HG03442 (cell line): ENCODE measurements at regions not wholly inside any gene's neighbourhood (a gene's known extent, or its start where the extent isn't known, plus 50 kb on each side); places are given as distances from the start of the nearest gene placed in this dataset.

Experiments used
- ATAC-seq: cut with Tn5 transposase; IDR thresholded peaks from one replicate; pipeline ENCODE4 v1.9.1; 2021; ENCODE audit warnings: mild to moderate bottlenecking, moderate library complexity; ENCODE audit not compliant: unreplicated experiment

- no peak for ATAC-seq
Measured at GRCh38 chr11:133697603-133698180, 147.6 kb downstream of the SPATA19 start.

- ATAC-seq, result no peak
Measured at GRCh38 chr11:133697161-133697560, 148.2 kb downstream of the SPATA19 start.

GRCh38 chr11:133695387-133695786 is 149.9 kb downstream of the SPATA19 start:
- no peak for ATAC-seq

GRCh38 chr11:133694701-133695100 is 150.6 kb downstream of the SPATA19 start:
- ATAC-seq, result no peak

- ATAC-seq, result no peak
Measured at GRCh38 chr11:133693110-133693509, 152.2 kb downstream of the SPATA19 start.

- no peak for ATAC-seq
Measured at GRCh38 chr11:133692126-133692934, 153.0 kb downstream of the SPATA19 start.

- ATAC-seq, result no peak
Measured at GRCh38 chr11:133687781-133688180, 155.5 kb upstream of the OPCML start.

- no peak for ATAC-seq
Measured at GRCh38 chr11:133681901-133682300, 149.6 kb upstream of the OPCML start.

GRCh38 chr11:133679896-133680295 is 147.6 kb upstream of the OPCML start:
- ATAC-seq, result no peak

- no peak for ATAC-seq
Measured at GRCh38 chr11:133678191-133678590, 145.9 kb upstream of the OPCML start.

- ATAC-seq, result no peak
Measured at GRCh38 chr11:133677387-133677786, 145.1 kb upstream of the OPCML start.

- ATAC-seq, result no peak
Measured at GRCh38 chr11:133676265-133676664, 144.0 kb upstream of the OPCML start.

GRCh38 chr11:133669371-133670053 is 137.2 kb upstream of the OPCML start:
- no peak for ATAC-seq

GRCh38 chr11:133663135-133663985 is 131.1 kb upstream of the OPCML start:
- ATAC-seq, result no peak

- ATAC-seq, result no peak
Measured at GRCh38 chr11:133661846-133662245, 129.5 kb upstream of the OPCML start.

- ATAC-seq, result no peak
Measured at GRCh38 chr11:133660202-133660568, 127.9 kb upstream of the OPCML start.

GRCh38 chr11:133659538-133660201 is 127.4 kb upstream of the OPCML start:
- peak; percentile 76 for ATAC-seq

- no peak for ATAC-seq
Measured at GRCh38 chr11:133657054-133657453, 124.8 kb upstream of the OPCML start.

GRCh38 chr11:133656082-133656635 is 123.9 kb upstream of the OPCML start:
- ATAC-seq, result no peak

- no peak for ATAC-seq
Measured at GRCh38 chr11:133654630-133655212, 122.4 kb upstream of the OPCML start.
